ENCODE measurements at regions not wholly inside any gene's neighbourhood (a gene's known extent, or its start where the extent isn't known, plus 50 kb on each side); places are given as distances from the start of the nearest gene placed in this dataset.

DNA sequence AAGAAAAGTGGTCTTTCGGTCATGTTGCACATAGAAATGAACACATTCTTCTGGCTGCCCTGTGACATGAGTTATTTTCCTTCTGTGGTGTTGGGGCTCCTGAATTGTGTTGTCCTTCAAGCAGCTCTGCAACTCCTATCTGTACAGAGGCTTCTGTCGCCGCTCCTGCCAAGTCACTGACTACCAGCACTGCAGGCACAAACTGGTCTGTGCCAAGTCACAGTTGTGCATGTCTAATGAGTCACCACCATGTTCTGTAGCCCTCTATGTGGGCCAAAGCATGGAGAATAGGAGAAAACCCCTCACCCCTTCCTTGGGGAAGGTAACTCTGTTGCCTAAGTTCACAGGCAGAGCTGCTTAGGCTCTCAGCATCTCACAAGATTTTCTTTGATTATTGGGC, 283.3 kb downstream of the RPL10L start:
- TF ChIP-seq CBX5 (IDR thresholded peaks at IDR 0.05; ENCODE audit: borderline replicate concordance, low read depth) (no peak), BCL6 (CRISPR knock-in tag; IDR thresholded peaks at IDR 0.05) (no peak), YY1 (IDR thresholded peaks at IDR 0.05; ENCODE audit: borderline replicate concordance in 1 of 3, control insufficient read depth in 1 of 3, extremely low read depth in 1 of 3, insufficient read depth in 3 of 3, insufficient read length in 1 of 3, insufficient replicate concordance in 2 of 3, low read depth in 1 of 3, low read length in 2 of 3) (no peak), TCF7L2 (IDR thresholded peaks at IDR 0.05; ENCODE audit: low read depth, low read length) (no peak), SMAD3 (CRISPR knock-in tag; conservative IDR thresholded peaks at IDR 0.05) (no peak), GTF2E2 (tag; IDR thresholded peaks at IDR 0.05) (no peak), SRSF9 (IDR thresholded peaks at IDR 0.05; ENCODE audit: borderline replicate concordance, low read depth, low read length) (no peak), ZSCAN29 (IDR thresholded peaks at IDR 0.05) (no peak), POLR2AphosphoS5 (IDR thresholded peaks at IDR 0.05; ENCODE audit: control insufficient read depth, insufficient read depth, low read depth, low read length) (no peak), RHOXF2B (CRISPR knock-in tag; conservative IDR thresholded peaks at IDR 0.05) (no peak), EZH2 (IDR thresholded peaks at IDR 0.05; ENCODE audit: borderline replicate concordance, low read depth, low read length) (no peak)
- TF ChIP-seq, protein P1, sequence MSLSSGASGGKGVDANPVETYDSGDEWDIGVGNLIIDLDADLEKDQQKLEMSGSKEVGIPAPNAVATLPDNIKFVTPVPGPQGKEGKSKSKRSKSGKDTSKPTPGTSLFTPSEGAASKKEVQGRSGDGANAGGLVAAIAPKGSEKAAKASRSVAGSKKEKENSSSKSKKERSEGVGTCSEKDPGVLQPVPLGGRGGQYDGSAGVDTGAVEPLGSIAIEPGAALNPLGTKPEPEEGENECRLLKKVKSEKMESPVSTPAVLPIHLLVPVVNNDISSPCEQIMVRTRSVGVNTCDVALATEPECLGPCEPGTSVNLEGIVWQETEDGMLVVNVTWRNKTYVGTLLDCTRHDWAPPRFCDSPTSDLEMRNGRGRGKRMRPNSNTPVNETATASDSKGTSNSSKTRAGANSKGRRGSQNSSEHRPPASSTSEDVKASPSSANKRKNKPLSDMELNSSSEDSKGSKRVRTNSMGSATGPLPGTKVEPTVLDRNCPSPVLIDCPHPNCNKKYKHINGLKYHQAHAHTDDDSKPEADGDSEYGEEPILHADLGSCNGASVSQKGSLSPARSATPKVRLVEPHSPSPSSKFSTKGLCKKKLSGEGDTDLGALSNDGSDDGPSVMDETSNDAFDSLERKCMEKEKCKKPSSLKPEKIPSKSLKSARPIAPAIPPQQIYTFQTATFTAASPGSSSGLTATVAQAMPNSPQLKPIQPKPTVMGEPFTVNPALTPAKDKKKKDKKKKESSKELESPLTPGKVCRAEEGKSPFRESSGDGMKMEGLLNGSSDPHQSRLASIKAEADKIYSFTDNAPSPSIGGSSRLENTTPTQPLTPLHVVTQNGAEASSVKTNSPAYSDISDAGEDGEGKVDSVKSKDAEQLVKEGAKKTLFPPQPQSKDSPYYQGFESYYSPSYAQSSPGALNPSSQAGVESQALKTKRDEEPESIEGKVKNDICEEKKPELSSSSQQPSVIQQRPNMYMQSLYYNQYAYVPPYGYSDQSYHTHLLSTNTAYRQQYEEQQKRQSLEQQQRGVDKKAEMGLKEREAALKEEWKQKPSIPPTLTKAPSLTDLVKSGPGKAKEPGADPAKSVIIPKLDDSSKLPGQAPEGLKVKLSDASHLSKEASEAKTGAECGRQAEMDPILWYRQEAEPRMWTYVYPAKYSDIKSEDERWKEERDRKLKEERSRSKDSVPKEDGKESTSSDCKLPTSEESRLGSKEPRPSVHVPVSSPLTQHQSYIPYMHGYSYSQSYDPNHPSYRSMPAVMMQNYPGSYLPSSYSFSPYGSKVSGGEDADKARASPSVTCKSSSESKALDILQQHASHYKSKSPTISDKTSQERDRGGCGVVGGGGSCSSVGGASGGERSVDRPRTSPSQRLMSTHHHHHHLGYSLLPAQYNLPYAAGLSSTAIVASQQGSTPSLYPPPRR (CRISPR knock-in tag; IDR thresholded peaks at IDR 0.05; ENCODE audit: borderline replicate concordance): no peak
- TF ChIP-seq, protein P2, sequence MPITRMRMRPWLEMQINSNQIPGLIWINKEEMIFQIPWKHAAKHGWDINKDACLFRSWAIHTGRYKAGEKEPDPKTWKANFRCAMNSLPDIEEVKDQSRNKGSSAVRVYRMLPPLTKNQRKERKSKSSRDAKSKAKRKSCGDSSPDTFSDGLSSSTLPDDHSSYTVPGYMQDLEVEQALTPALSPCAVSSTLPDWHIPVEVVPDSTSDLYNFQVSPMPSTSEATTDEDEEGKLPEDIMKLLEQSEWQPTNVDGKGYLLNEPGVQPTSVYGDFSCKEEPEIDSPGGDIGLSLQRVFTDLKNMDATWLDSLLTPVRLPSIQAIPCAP (CRISPR knock-in tag; IDR thresholded peaks at IDR 0.05; ENCODE audit: borderline replicate concordance): no peak

Measured in K562 (cell line).